ENCODE measurements at regions not wholly inside any gene's neighbourhood (a gene's known extent, or its start where the extent isn't known, plus 50 kb on each side); places are given as distances from the start of the nearest gene placed in this dataset.
"Not testable (repeated sequence)": the region's sequence is repeated elsewhere in the genome, so short reads cannot be mapped to it uniquely, and the experiment has no call there.

DNA sequence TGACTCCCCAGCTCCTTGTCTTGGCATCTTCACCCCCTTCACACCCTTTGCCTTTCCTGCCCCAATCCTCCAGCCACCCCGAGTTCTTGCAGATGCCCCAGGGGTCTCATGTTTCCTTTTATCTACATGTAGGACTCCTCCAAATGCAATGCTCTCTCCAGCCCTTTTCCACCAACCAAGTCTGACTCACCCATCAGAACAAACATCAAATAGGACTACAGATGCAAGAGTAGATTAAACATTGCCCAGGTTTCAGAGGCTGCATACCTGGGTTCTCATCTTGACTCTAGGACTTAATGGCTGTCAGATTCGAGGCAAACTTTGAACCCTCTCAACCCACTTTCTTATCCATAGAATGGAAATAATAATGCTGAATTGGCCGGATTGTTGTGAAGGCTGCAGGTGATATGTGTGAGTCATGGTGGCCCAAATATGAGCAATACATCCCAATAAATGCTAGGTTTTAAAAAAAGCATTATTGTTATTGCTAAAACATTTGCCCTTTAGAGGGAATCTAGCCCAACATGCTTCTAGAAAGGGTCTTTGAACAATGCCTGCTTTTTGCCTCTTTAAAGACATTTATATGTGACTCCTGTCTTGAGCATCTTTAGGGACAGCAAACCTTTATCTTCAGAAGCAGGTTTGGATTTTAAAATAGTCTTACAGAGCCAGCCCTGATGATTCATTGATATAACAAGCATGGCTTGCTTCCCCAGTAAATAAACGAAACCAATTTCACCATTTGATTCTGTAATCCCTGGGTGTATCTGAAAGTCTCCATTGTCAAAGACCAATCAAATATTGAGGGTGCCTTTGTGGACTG, 310.1 kb downstream of the FOXL1 start:
- DNase-seq (ENCODE audit: low read depth), result no peak

DNA sequence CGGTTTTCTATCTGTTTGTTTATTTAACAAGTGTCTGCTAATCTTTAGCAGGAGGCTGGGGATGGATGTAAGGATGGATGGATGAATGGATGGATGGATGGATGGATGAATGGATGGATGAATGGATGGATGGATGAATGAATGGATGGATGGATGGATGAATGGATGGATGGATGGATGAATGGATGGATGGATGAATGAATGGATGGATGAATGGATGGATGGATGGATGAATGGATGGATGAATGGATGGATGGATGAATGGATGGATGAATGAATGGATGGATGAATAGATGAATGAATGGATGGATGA, 310.7 kb downstream of the FOXL1 start:
- DNase-seq (ENCODE audit: low read depth), result not testable (repeated sequence)

DNA sequence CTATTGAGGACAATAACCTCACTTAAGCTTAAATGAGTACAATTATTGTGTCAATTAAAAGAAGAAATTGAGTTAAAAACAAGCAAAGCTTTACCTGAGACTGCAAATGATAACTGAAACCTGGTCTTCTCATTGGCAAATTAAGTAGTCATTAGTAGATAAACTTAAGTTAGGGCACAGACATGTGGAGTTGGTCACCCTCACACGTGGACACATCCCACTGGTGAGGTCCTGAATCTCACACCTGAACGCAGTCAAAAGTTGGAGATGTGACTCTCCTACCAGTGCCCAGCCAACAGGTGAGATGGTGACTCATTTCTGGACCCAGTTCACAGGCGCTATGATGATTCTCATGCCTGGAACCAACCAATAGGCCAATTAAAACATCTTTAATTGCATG, 311.6 kb downstream of the FOXL1 start:
- DNase-seq (ENCODE audit: low read depth), result no peak

DNA sequence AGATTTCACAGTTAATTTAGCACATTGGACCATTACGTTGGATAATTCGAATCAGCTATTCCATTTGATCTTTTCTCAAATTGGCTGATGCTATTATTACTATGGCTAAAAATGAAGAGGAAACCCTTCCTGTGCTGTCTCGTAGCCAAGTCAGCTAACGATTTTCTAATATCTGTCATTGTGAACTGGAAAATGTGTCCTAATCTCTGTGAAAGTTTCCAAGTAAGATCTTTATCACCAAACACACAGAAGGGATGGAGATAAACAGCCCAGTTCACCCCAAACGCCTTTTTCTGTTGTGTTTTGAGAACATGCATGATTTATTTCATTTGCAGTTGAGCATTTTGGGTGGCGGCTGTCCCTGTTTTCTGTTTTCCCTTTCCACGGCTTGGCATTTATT, 312.8 kb downstream of the FOXL1 start:
- DNase-seq (ENCODE audit: low read depth), result no peak

DNA sequence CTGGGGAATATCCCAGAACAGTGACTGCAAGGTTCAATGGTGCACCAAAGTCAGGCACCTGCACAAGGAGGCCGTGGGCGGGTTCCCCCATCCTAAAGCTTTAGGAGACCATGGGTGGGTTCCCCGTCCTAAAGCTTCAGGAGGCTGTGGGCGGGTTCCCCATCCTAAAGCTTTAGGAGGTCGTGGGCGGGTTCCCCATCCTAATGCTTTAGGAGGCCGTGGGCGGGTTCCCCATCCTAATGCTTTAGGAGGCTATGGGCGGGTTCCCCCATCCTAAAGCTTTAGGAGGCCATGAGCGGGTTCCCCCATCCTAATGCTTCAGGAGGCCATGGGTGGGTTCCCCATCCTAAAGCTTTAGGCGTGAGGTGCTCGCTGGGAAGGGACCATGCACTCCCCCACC, 313.3 kb downstream of the FOXL1 start:
- no peak for DNase-seq (ENCODE audit: low read depth)

DNA sequence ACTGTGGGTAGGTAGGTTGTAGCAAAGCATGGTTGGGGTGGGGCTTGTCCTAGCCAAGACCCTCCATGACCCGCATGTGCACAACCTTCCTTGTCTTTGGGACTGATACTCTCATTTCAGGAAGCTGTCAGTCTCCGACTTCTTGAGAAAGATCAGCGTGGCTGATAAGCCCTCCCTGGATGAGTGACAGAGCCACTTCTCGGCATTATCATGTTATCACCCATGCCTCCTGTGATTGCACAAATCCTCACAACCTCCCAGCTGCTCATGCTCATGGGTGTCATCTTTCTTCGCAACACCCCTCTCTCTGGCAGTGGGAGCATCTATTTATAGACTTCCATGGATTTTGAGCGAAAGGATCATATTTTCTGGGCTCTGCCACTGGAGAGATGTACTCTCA, 314.2 kb downstream of the FOXL1 start:
- no peak for DNase-seq (ENCODE audit: low read depth)

DNA sequence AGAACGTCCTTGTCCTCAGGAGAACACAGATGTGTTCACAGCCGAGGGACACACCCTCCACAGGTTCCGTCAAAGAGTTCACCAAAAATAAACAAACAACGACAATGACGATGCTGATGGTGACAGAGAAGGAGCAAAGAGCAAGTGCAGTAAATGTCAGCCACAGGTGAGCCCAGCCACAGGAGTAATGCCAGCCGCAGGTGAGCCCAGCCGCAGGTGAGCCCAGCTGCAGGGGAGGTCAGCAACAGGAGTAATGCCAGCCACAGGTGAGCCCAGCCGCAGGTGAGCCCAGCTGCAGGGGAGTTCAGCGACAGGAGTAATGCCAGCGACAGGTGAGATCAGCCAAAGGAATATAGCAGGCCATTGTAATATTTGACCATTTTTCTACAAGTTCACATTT, 315.2 kb downstream of the FOXL1 start:
- no peak for DNase-seq (ENCODE audit: low read depth)

DNA sequence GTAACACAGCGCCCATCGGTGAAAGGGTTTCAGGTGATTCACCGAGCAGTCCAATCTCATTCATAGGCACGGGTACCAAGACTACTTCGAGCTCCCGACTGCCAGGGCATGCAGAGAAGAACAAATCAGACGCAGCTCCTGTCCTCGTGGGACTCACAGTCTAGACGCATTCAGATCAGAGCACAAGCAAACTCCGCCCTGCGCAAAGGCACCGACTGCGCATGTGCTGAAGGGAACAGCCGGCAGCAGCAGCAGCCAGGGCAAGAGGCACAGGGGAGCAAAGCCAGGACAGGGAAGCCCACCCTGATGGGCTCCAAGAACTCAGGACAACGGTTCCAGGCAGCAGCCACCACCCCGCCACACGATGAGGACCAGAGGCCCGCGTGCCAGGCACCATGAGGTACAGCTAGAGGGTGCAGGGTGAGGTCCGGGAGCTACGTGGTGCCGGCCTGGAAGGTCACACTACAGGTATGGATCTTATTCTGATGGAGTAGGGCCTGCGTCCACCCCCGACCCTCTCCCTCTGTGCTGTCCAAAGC, 315.7 kb downstream of the FOXL1 start:
- no peak for DNase-seq (ENCODE audit: low read depth)

DNA sequence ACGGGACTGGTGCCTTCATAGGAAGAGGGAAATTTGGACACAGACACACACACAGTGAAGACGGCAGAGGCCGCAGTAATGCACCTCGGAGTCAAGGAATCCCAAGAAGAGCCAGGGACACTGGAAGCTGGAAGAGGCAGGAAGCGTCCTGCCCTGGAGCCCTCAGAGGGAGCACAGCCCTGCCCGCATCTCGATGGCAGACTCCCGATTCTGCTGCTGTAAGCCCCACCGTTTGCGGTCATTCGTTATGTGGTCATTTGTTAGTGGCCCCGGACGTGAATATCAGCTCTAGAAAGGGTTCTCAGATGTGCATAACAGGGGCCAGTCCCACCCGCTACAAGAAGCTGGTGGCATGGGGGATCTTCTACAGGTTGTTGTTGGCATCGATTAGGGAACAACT, 316.6 kb downstream of the FOXL1 start:
- no peak for DNase-seq (ENCODE audit: low read depth)

DNA sequence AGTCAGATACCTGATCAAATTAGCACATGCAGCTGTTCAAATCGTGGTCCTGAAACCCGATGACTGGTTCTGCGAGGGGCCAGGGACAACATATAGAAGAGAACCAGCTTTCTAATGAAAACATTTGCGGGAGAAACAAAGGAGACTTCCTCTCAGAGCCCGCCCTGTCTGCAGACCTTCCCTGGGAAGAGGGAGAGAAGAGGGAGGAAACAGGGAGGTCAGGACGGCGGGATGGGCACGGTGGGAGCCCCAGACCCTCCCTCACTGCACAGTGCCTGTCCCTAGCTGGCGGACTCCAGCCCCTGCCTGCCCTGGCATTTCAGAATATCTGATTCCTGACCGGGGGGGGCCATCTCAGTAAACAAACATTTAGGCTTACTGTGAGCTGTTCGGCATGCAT, 317.3 kb downstream of the FOXL1 start:
- DNase-seq (ENCODE audit: low read depth), result no peak

DNA sequence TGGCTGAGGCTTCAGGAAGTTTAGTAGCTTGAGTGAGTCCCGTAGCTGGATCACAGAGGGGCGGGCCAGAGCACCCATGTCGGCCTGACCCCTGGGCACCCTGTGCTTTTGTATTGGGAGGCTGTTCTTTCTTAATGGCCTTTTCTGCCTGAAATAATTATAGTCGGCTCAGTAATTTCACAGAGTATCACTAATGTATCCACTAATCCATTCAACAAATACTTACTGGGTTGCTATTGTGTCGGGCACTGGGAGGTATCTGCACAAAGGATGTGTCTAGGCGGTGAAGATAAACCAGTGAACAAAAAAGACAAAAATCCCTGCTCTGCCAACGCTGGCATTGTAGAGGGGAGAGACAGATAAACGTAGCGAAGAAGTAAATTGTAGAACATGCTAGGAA, 318.6 kb downstream of the FOXL1 start:
- DNase-seq (ENCODE audit: low read depth), result no peak

DNA sequence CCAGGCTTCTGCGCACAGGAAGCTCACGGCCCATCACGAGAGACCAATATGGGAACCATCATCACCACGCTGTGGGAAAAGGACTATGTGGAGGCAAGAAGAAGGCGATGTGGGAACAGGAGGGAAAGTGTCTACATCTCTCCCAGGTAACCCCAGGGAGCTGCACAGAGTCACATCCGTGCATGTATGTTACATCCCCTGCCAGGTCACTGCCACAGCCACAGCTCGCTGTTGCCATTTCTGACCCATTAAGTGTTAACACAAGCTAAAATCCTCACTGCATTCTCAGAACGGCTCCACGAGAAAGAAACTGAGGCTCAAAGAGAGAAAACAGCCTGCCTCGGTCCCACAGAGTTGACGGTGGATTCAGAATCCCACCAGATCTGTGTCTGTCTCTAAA, 319.1 kb downstream of the FOXL1 start:
- DNase-seq (ENCODE audit: low read depth), result no peak

DNA sequence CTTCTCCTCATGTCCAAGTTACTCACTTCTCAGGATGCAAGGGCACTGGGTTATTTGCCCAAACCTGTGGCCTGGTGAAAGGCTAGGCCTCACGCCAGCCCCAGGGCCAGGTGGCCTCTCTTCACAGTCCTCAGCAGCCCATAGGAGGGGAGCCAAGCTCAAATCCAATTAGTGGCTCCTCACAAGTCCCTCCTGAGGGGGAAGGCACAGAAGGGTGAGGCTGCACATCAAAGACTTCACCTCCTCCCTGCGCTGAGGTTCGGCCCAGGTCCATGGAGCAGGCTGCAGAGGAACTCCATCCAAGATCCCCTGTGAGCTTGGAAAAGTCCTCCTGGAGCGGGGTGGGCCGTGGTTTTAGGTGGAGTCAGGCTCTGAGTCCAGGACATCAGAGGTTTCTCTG, 320.0 kb downstream of the FOXL1 start:
- DNase-seq (ENCODE audit: low read depth), result no peak

DNA sequence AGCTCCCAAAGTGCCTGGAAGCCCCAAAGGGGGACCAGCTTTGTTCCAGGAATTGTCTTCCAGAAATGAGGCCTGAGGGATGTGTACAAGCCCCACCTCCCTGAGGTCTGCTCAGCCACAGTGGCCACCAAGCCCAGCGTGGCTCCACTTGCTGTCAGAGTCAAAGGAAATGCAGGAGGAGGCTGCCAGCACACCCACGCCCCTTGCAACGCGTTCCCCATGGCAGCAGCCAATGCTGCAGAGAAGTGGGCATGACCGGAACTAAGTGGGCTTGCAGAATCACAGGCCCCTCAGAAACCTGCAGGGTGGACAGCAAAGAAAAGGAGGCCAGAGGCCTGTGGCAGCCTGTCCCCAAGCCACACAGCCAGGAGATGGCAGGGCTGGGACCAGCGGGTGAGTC, 320.8 kb downstream of the FOXL1 start:
- DNase-seq (ENCODE audit: low read depth), result no peak

DNA sequence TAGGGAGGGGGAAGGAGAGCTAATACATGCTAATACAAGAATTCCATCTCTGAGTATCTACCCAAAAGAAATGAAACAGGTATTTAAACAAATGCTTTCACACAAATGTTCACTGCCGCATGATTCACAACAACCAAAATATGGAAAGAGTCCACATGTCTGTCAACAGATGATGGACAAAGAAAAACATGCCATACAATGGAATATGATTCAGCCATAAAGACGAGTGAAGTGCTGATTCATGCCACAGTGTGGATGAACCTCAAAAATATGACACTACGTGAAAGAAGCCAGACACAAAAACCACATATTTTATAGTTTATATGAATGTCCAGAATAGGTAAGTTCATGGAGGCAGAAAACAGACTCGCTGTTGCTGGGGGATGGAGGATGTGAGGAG, 321.4 kb downstream of the FOXL1 start:
- DNase-seq (ENCODE audit: low read depth), result no peak

DNA sequence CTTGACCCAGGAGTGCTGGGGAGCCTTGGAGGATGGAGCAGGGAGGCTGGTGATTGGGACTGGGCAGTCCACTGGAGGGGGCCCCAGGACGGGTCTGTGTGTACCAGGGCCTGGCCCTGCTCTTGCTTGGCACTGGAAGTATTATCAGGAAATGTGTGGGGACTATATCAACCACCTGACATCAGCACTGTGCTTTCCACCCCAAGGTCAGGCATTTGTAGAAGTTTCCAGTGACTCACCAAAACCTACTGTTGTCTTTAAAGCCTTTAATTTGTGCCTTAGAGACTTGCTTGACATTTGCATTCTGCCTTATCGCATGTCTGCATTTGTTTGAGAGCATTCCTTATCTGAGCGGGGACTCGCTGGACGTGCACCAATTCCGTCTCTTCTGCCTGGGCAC, 323.1 kb downstream of the FOXL1 start:
- no peak for DNase-seq (ENCODE audit: low read depth)

DNA sequence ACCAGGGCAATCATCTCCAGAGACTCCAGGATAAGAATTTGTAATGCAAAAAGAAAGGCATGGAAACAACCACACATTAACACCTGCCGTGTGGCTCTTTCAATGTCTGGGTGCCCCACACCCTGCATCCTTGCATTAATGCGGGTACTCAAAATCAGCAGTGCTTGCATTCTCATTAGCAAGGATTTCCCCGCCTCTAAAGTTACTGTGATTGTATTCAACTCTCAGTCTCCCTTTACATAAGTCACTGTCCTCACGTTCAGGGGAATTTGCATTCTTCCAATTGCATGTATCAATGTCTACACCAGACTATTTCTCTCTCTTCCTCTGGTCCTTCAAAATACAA, 324.3 kb downstream of the FOXL1 start:
- DNase-seq (ENCODE audit: low read depth), result no peak

DNA sequence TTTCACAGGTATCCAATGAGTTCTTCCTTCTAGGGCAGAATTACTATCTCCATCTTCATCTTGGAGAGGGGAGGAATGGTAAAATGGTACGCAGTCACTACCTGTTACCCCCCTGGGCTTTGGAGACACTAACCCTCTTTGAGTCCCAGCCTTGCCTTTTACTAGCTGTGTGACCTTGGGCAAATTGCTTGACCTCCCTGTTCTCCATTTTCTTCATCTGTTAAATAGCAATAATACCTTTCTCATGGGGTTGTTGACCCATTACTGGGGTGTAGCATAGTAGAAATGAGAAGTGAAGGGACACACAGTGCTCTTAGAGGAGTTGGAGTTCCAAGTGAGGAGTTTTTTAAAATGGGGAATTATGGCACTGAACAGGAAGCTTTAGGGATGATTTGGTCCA, 324.7 kb downstream of the FOXL1 start:
- DNase-seq (ENCODE audit: low read depth), result no peak

DNA sequence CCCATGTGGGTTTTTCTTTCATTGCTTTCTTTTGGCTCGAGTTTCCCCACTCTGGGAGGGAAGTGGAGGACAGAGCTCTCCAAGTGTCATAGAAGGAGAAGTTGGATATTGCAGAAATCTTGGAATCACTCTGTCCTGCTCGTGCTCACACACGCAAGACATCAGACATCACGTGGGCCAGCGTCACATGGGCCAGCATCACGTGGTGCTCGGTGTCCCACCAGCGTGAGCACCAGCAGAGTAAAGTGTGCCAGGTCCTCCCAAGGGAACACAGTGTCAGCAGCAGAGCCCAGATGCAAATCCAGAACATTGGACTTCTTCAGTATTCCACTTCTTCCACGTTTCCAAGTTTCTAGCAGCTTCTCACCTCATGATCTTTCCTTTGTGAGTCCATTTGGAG, 327.0 kb downstream of the FOXL1 start:
- DNase-seq (ENCODE audit: low read depth), result no peak

DNA sequence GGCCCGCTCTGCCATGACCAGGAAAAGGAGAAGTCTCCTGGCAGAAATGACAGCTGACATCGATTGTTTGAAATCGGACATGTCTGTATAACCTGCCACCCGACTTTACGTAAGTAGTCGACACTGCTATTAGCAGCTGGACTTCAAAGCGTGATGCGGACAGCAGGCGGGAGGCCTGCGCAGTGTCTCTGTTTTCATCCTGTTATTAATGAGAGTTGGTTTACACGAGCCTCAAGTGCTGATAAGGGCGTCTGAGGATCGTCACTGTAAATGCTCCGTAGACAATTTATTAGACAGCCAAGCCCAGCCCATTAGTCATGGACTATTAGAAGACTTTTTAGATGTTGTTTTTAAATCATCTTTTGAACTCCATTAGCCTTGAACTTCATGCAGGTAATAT, 328.3 kb downstream of the FOXL1 start:
- no peak for DNase-seq (ENCODE audit: low read depth)

DNA sequence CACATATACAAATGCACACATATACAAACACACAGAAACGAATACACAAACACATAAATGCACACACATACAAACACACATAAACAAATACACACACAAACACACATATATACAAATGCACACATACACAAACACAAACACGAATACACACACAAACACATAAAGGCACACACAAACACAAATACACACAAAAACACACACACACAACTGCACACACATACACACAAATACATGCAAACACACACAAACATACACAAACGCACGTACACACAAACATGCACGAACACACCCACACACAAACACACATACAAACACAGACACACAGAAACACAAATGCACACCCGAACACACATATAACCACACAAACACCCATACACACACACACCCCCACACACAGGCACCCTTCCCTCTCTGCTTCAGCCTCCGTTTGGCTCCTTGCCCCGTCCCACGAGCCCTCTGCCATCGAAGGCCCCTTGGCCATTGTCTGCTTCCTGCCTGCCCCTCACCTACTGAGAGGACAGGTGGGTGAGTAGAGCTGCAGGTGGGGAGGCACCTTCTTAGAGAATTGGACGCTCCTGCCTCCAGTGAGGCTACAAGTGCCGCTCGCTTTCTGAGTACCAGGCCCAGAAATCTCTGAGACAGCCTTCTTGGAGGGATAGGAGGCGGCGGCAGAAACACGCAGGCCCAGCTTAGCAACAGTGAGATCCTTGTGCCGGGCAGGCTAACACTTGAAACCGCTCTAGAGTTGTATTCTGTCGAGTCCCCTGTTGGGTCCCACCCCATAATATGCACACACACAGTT, 331.2 kb downstream of the FOXL1 start:
- DNase-seq (ENCODE audit: low read depth), result no peak

DNA sequence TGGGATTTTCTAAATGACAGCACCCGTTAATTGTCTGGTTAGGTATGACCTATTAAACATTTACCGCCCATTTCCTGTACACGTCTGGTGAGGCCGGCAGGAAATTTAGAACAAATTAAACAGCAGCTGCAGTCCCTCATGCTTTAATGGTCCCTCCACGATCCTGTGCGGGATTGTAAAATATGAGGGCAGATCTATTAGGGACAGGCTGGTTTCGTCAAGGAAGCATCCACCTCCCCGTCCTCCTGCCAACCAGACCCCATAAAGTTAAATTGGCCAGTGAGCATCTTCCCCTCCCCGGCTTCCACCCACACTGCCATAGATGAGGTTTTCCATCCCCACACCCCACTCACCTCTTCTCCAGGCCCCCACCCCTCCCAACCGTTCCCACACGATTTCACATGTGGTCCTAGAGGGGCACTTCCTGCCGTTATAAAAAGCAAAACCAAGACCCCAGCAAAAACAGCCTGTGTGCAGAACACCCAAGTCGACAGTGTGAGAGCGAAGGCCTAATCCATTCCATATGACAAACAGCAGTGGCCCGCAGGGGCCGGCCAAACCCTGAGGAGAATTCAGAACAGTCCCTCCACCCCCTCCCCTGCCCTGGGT, 331.9 kb downstream of the FOXL1 start:
- no peak for DNase-seq (ENCODE audit: low read depth)

DNA sequence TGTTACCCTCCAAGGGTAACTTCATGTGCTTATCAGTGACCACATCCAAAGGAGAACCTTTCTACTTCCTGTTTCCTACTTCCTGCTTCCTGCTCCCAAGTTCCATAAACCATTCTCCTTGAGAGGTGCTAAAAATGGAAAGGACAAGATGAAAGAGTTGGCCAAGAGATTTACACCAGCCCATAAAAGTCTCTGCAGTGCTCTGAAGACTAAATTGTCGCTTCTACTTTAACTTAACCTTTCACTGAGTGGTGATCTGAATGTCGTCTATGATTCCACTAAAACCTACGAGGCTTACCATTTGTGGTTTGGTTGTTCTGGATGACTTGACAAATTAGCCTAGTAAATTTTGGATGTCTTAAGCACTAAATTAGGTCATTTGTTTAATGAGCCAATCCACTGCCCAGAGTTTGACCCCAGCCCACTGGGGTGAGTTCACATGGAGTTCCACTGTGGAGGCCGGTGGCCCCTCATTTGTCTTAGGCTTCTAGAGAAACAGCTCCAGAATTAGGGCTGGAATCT, 333.1 kb downstream of the FOXL1 start:
- no peak for DNase-seq (ENCODE audit: low read depth)

Data from stimulated activated CD8-positive, alpha-beta memory T cell treated with anti-CD3 and anti-CD28 coated beads, Interleukin-15, amount 100 ng/mL, for 1 hour (primary cell).